HFFc6 (cell line): ENCODE measurements at regions not wholly inside any gene's neighbourhood (a gene's known extent, or its start where the extent isn't known, plus 50 kb on each side); places are given as distances from the start of the nearest gene placed in this dataset.

ENCODE experiments used
- DNase-seq: peaks from one replicate; pipeline ENCODE4 v3.0.0-alpha.2; 2018
- H3K27ac Mint-ChIP-seq: 2 replicates; pipeline ENCODE4 v1.8.0; 2020; ENCODE audit warnings: mild to moderate bottlenecking, mixed read lengths
- H3K27me3 Mint-ChIP-seq: 2 replicates; pipeline ENCODE4 v1.8.0; 2021; ENCODE audit warnings: mild to moderate bottlenecking, moderate library complexity, mixed read lengths; ENCODE audit not compliant: insufficient read depth
- H3K36me3 Mint-ChIP-seq: 2 replicates; pipeline ENCODE4 v1.8.0; 2021; ENCODE audit warnings: low read depth, mixed read lengths
- H3K4me1 Mint-ChIP-seq: 2 replicates; pipeline ENCODE4 v1.8.0; 2020; ENCODE audit warnings: low read depth, mixed read lengths
- H3K4me3 Mint-ChIP-seq: 2 replicates; pipeline ENCODE4 v1.8.0; 2020; ENCODE audit warnings: mild to moderate bottlenecking, moderate library complexity, mixed read lengths
- H3K9me3 Mint-ChIP-seq: 2 replicates; pipeline ENCODE4 v1.8.0; 2020; ENCODE audit warnings: mild to moderate bottlenecking, mixed read lengths
- CTCF ChIP-seq: fragments of 200-600 bp; sonication (generic); IDR thresholded peaks from 2 replicates; pipeline ENCODE4 v1.5.0; 2021; ENCODE audit warnings: antibody characterized with exemption, mild to moderate bottlenecking

- no peaks in the 10 kb centered on the region for H3K4me1 Mint-ChIP-seq
- no peak for TF ChIP-seq CTCF
- H3K27me3 Mint-ChIP-seq = peaks cover 33% of the 10 kb centered on the region
- no peaks in the 10 kb centered on the region for H3K9me3 Mint-ChIP-seq
- no peak overlapping the region for H3K4me3 Mint-ChIP-seq
- no peak overlapping the region for H3K27ac Mint-ChIP-seq
- no peaks in the 10 kb centered on the region for H3K36me3 Mint-ChIP-seq
- no peak for DNase-seq
These were observed 98.5 kb downstream of the SINHCAF start for GRCh38 chr12:31227401-31227981.

GRCh38 chr12:31228811-31229792, 96.8 kb downstream of the SINHCAF start:
- Mint-ChIP-seq H3K4me3 (no peak overlapping the region), H3K36me3 (no peaks in the 10 kb centered on the region), H3K9me3 (no peaks in the 10 kb centered on the region), H3K27me3 (peaks cover 38% of the 10 kb centered on the region), H3K27ac (no peak overlapping the region), H3K4me1 (no peaks in the 10 kb centered on the region)
- DNase-seq = no peak
- no peak for TF ChIP-seq CTCF

GRCh38 chr12:31230004-31230403, 95.9 kb downstream of the SINHCAF start:
- H3K27me3 Mint-ChIP-seq = peaks cover 35% of the 10 kb centered on the region
- H3K9me3 Mint-ChIP-seq = no peaks in the 10 kb centered on the region
- H3K27ac Mint-ChIP-seq = no peak overlapping the region
- no peaks in the 10 kb centered on the region for H3K36me3 Mint-ChIP-seq
- no peak for TF ChIP-seq CTCF
- no peak overlapping the region for H3K4me3 Mint-ChIP-seq
- no peaks in the 10 kb centered on the region for H3K4me1 Mint-ChIP-seq
- DNase-seq = no peak
